SW 1271 (cell line): ENCODE measurements at regions not wholly inside any gene's neighbourhood (a gene's known extent, or its start where the extent isn't known, plus 50 kb on each side); places are given as distances from the start of the nearest gene placed in this dataset.
"Not testable (repeated sequence)": the region's sequence is repeated elsewhere in the genome, so short reads cannot be mapped to it uniquely, and the experiment has no call there.

Experiments used
- DNase-seq, 2 experiments: peaks; one replicate each; lab custom pipeline; 2025; lab: John Stamatoyannopoulos, UW

- peak; percentile 37 to 70 for DNase-seq
These were observed 93.0 kb downstream of the CRLF3 start for GRCh38 chr17:30731210-30732132.

GRCh38 chr17:30730837-30731209 lies 93.7 kb downstream of the CRLF3 start:
- not testable (repeated sequence) for DNase-seq

GRCh38 chr17:30730171-30730836 lies 94.2 kb downstream of the CRLF3 start:
- DNase-seq = not testable (repeated sequence)

- not testable (repeated sequence) for DNase-seq
These were observed 94.9 kb downstream of the CRLF3 start for GRCh38 chr17:30729471-30730170.

GRCh38 chr17:30727517-30727916 lies 97.0 kb downstream of the CRLF3 start:
- DNase-seq = not testable (repeated sequence)

GRCh38 chr17:30726734-30727133 lies 97.8 kb downstream of the CRLF3 start:
- not testable (repeated sequence) for DNase-seq

GRCh38 chr17:30726310-30726709 lies 98.2 kb downstream of the CRLF3 start:
- not testable (repeated sequence) for DNase-seq

- not testable (repeated sequence) for DNase-seq
These were observed 100.3 kb downstream of the CRLF3 start for GRCh38 chr17:30724034-30724650.

- not testable (repeated sequence) for DNase-seq
These were observed 102.2 kb downstream of the CRLF3 start for GRCh38 chr17:30722114-30722780.

- not testable (repeated sequence) for DNase-seq
These were observed 103.5 kb downstream of the CRLF3 start for GRCh38 chr17:30720971-30721370.

- DNase-seq = no peak
These were observed 104.5 kb downstream of the CRLF3 start for GRCh38 chr17:30720013-30720471.

GRCh38 chr17:30719131-30719973 lies 105.1 kb downstream of the CRLF3 start:
- DNase-seq = peak in 1 of 2 experiments; percentile 53

GRCh38 chr17:30718691-30719090 lies 105.8 kb downstream of the CRLF3 start:
- not testable (repeated sequence) for DNase-seq

GRCh38 chr17:30718099-30718447 lies 106.4 kb downstream of the CRLF3 start:
- DNase-seq = not testable (repeated sequence)

- DNase-seq = no peak
These were observed 107.0 kb downstream of the CRLF3 start for GRCh38 chr17:30717291-30718098.

- no peak for DNase-seq
These were observed 107.8 kb downstream of the CRLF3 start for GRCh38 chr17:30716461-30717290.

GRCh38 chr17:30714825-30715622 lies 109.5 kb downstream of the CRLF3 start:
- not testable (repeated sequence) for DNase-seq

- not testable (repeated sequence) for DNase-seq
These were observed 110.7 kb downstream of the CRLF3 start for GRCh38 chr17:30713805-30714204.
